CD4-positive, alpha-beta T cell treated with Interleukin-6 for 4 hours (primary cell): ENCODE measurements at regions not wholly inside any gene's neighbourhood (a gene's known extent, or its start where the extent isn't known, plus 50 kb on each side); places are given as distances from the start of the nearest gene placed in this dataset.
"Not testable (repeated sequence)": the region's sequence is repeated elsewhere in the genome, so short reads cannot be mapped to it uniquely, and the experiment has no call there.

Experiments
- DNase-seq: peaks from one replicate; pipeline ENCODE4 v3.0.0-alpha.2; 2020; ENCODE audit warnings: mixed read lengths

GRCh38 chr2:16209799-16210198, 269.4 kb downstream of the MYCN start:
- DNase-seq = no peak

- DNase-seq = no peak
Observed at GRCh38 chr2:16208921-16209320, 268.6 kb downstream of the MYCN start.

GRCh38 chr2:16208241-16208797, 268.0 kb downstream of the MYCN start:
- no peak for DNase-seq

- DNase-seq = no peak
Observed at GRCh38 chr2:16207611-16208010, 267.3 kb downstream of the MYCN start.

GRCh38 chr2:16207151-16207550, 266.8 kb downstream of the MYCN start:
- DNase-seq = no peak

- no peak for DNase-seq
Observed at GRCh38 chr2:16206191-16206944, 266.0 kb downstream of the MYCN start.

GRCh38 chr2:16205631-16206030, 265.3 kb downstream of the MYCN start:
- DNase-seq = no peak

GRCh38 chr2:16204886-16205620, 264.7 kb downstream of the MYCN start:
- DNase-seq = no peak

GRCh38 chr2:16204251-16204650, 263.9 kb downstream of the MYCN start:
- no peak for DNase-seq

GRCh38 chr2:16203691-16204090, 263.3 kb downstream of the MYCN start:
- no peak for DNase-seq

- DNase-seq = no peak
Observed at GRCh38 chr2:16203069-16203468, 262.7 kb downstream of the MYCN start.

GRCh38 chr2:16202266-16203020, 262.1 kb downstream of the MYCN start:
- no peak for DNase-seq

- no peak for DNase-seq
Observed at GRCh38 chr2:16201848-16202247, 261.5 kb downstream of the MYCN start.

- DNase-seq = no peak
Observed at GRCh38 chr2:16200554-16201193, 260.3 kb downstream of the MYCN start.

- no peak for DNase-seq
Observed at GRCh38 chr2:16199882-16200553, 259.7 kb downstream of the MYCN start.

- DNase-seq = not testable (repeated sequence)
Observed at GRCh38 chr2:16199241-16199640, 258.9 kb downstream of the MYCN start.

- no peak for DNase-seq
Observed at GRCh38 chr2:16198166-16198912, 258.0 kb downstream of the MYCN start.

- no peak for DNase-seq
Observed at GRCh38 chr2:16197504-16198147, 257.3 kb downstream of the MYCN start.

- no peak for DNase-seq
Observed at GRCh38 chr2:16196687-16197503, 256.5 kb downstream of the MYCN start.

GRCh38 chr2:16195681-16196070, 255.3 kb downstream of the MYCN start:
- DNase-seq = no peak
